OCI-LY1 (cell line): ENCODE measurements at regions not wholly inside any gene's neighbourhood (a gene's known extent, or its start where the extent isn't known, plus 50 kb on each side); places are given as distances from the start of the nearest gene placed in this dataset.

Experiments
- H2AFZ ChIP-seq: fragments of 200-600 bp; sonication (generic), shearing (Covaris generic); 2 replicates; pipeline ENCODE4 v1.6.0; 2014; ENCODE audit warnings: antibody characterized with exemption, mild to moderate bottlenecking, low read length
- H3F3A ChIP-seq: fragments of 200-600 bp; sonication (generic), shearing (Covaris generic); 2 replicates; pipeline ENCODE4 v1.6.0; 2014; ENCODE audit warnings: mild to moderate bottlenecking, antibody characterized with exemption, low read length, moderate library complexity; ENCODE audit not compliant: insufficient read depth
- H3K27ac ChIP-seq: fragments of 200-600 bp; sonication (generic); 2 replicates; pipeline ENCODE4 v1.5.1; 2014; ENCODE audit warnings: low read length, mixed run types, mild to moderate bottlenecking, low read depth; ENCODE audit not compliant: poor library complexity, severe bottlenecking
- H3K27me3 ChIP-seq: fragments of 200-600 bp; sonication (generic); 2 replicates; pipeline ENCODE4 v1.6.0; 2014; ENCODE audit warnings: antibody characterized with exemption, mild to moderate bottlenecking, low read length, moderate library complexity; ENCODE audit not compliant: insufficient read depth
- H3K36me3 ChIP-seq: fragments of 200-600 bp; sonication (generic); 2 replicates; pipeline ENCODE4 v1.6.1; 2014; ENCODE audit warnings: mild to moderate bottlenecking, antibody characterized with exemption, low read length, moderate library complexity, mixed read lengths; ENCODE audit not compliant: insufficient read depth
- H3K4me1 ChIP-seq: fragments of 200-600 bp; sonication (generic); 2 replicates; pipeline ENCODE4 v1.5.1; 2014; ENCODE audit warnings: mild to moderate bottlenecking, low read length, moderate library complexity; ENCODE audit not compliant: insufficient read depth, severe bottlenecking
- H3K4me2 ChIP-seq: fragments of 200-600 bp; sonication (generic), shearing (Covaris generic); 2 replicates; pipeline ENCODE4 v1.6.1; 2014; ENCODE audit warnings: low read length
- H3K4me3 ChIP-seq: fragments of 200-600 bp; sonication (generic); 2 replicates; pipeline ENCODE4 v1.5.1; 2014; ENCODE audit warnings: low read length, low read depth, mild to moderate bottlenecking, mixed read lengths; ENCODE audit not compliant: poor library complexity, severe bottlenecking
- H3K79me2 ChIP-seq: fragments of 200-600 bp; shearing (Covaris generic); 2 replicates; pipeline ENCODE4 v1.6.1; 2016; ENCODE audit warnings: mixed run types, low read length, mixed read lengths; ENCODE audit not compliant: insufficient read depth
- H3K9ac ChIP-seq: fragments of 200-600 bp; sonication (generic), shearing (Covaris generic); 2 replicates; pipeline ENCODE4 v1.6.1; 2014; ENCODE audit warnings: mild to moderate bottlenecking, low read length, mixed read lengths
- H3K9me2 ChIP-seq: fragments of 200-600 bp; sonication (generic), shearing (Covaris generic); 2 replicates; pipeline ENCODE4 v1.6.1; 2014; ENCODE audit warnings: low read depth, mild to moderate bottlenecking, low read length, mixed read lengths
- H3K9me3 ChIP-seq: fragments of 200-600 bp; shearing (Covaris generic); 2 replicates; pipeline ENCODE4 v1.6.1; 2014; ENCODE audit warnings: low read length, mixed read lengths
- H4K20me1 ChIP-seq: fragments of 200-600 bp; sonication (generic), shearing (Covaris generic); 2 replicates; pipeline ENCODE4 v1.6.0; 2016; ENCODE audit warnings: mild to moderate bottlenecking, low read length; ENCODE audit not compliant: insufficient read depth
- EZH2 ChIP-seq: fragments of 200-600 bp; sonication (generic), shearing (Covaris generic); IDR thresholded peaks from 2 replicates; pipeline ENCODE4 v1.8.0; 2017; ENCODE audit warnings: borderline replicate concordance, mixed run types, mild to moderate bottlenecking, antibody characterized with exemption, low read length, moderate library complexity, mixed read lengths
- TF ChIP-seq, protein P1 (sequence below): fragments of 200-600 bp; sonication (generic), shearing (Covaris generic); IDR thresholded peaks from 2 replicates; pipeline ENCODE4 v1.5.1; 2017; ENCODE audit warnings: mild to moderate bottlenecking, antibody characterized with exemption, low read length, moderate library complexity, mixed read lengths

DNA sequence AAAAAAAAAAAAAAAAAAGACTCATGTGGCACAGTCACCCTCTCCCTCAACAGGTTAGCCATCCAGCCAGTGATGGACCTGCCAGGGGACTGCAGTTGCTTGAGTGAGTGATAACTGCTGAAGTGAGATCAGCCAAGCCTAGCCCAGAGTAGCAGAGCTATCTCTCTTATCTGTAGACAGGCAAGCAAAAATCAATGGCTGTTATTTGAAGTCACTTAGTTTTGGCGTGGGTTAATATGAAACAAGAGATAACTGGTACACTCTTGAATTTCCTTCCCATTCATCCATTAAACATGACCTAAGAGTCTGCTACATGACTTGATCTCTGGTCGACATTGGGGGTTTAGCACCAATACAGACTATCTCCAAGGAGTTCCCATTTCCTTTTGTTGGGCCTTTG lies 51.2 kb upstream of the TNIK start:
- Histone ChIP-seq H3F3A (no peaks in the 10 kb centered on the region), H2AFZ (no peak overlapping the region), H3K79me2 (no peaks in the 10 kb centered on the region), H3K4me1 (no peaks in the 10 kb centered on the region), H3K9ac (no peak overlapping the region), H3K27me3 (no peaks in the 10 kb centered on the region), H3K9me3 (no peaks in the 10 kb centered on the region), H3K4me3 (no peak overlapping the region), H3K4me2 (no peak overlapping the region), H3K36me3 (no peaks in the 10 kb centered on the region), H4K20me1 (no peaks in the 10 kb centered on the region), H3K9me2 (no peaks in the 10 kb centered on the region), H3K27ac (no peak overlapping the region)
- TF ChIP-seq, protein P1, sequence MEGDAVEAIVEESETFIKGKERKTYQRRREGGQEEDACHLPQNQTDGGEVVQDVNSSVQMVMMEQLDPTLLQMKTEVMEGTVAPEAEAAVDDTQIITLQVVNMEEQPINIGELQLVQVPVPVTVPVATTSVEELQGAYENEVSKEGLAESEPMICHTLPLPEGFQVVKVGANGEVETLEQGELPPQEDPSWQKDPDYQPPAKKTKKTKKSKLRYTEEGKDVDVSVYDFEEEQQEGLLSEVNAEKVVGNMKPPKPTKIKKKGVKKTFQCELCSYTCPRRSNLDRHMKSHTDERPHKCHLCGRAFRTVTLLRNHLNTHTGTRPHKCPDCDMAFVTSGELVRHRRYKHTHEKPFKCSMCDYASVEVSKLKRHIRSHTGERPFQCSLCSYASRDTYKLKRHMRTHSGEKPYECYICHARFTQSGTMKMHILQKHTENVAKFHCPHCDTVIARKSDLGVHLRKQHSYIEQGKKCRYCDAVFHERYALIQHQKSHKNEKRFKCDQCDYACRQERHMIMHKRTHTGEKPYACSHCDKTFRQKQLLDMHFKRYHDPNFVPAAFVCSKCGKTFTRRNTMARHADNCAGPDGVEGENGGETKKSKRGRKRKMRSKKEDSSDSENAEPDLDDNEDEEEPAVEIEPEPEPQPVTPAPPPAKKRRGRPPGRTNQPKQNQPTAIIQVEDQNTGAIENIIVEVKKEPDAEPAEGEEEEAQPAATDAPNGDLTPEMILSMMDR: no peak
- TF ChIP-seq EZH2: no peak
